ACC112 (cell line): ENCODE measurements at regions not wholly inside any gene's neighbourhood (a gene's known extent, or its start where the extent isn't known, plus 50 kb on each side); places are given as distances from the start of the nearest gene placed in this dataset.

Source experiments
- H2AFZ ChIP-seq: fragments of 200-600 bp; sonication (generic); one replicate; pipeline ENCODE4 v1.6.0; 2017; ENCODE audit warnings: antibody characterized with exemption, low read length; ENCODE audit not compliant: unreplicated experiment
- H3K27ac ChIP-seq: fragments of 200-600 bp; sonication (generic); 2 replicates; pipeline ENCODE4 v1.5.1; 2014; ENCODE audit warnings: low read depth, mild to moderate bottlenecking, antibody characterized with exemption, low read length, moderate library complexity
- H3K27me3 ChIP-seq: fragments of 200-600 bp; sonication (generic); 2 replicates; pipeline ENCODE4 v1.6.1; 2014; ENCODE audit warnings: mild to moderate bottlenecking, antibody characterized with exemption, low read length, moderate library complexity, mixed read lengths; ENCODE audit not compliant: insufficient read depth
- H3K36me3 ChIP-seq: fragments of 200-600 bp; sonication (generic); 2 replicates; pipeline ENCODE4 v1.6.1; 2016; ENCODE audit warnings: mild to moderate bottlenecking, antibody characterized with exemption, low read length, moderate library complexity, mixed read lengths; ENCODE audit not compliant: insufficient read depth
- H3K4me1 ChIP-seq: fragments of 200-600 bp; sonication (generic); one replicate; pipeline ENCODE4 v1.6.1; 2016; ENCODE audit warnings: low read length, mixed read lengths; ENCODE audit not compliant: insufficient read depth, unreplicated experiment, control insufficient read depth
- H3K4me3 ChIP-seq: fragments of 200-600 bp; sonication (generic); 2 replicates; pipeline ENCODE4 v1.5.1; 2014; ENCODE audit warnings: mild to moderate bottlenecking, low read depth, low read length
- H3K79me2 ChIP-seq: fragments of 200-600 bp; sonication (generic); one replicate; pipeline ENCODE4 v1.6.0; 2016; ENCODE audit warnings: low read length; ENCODE audit not compliant: control insufficient read depth, unreplicated experiment, insufficient read depth

DNA sequence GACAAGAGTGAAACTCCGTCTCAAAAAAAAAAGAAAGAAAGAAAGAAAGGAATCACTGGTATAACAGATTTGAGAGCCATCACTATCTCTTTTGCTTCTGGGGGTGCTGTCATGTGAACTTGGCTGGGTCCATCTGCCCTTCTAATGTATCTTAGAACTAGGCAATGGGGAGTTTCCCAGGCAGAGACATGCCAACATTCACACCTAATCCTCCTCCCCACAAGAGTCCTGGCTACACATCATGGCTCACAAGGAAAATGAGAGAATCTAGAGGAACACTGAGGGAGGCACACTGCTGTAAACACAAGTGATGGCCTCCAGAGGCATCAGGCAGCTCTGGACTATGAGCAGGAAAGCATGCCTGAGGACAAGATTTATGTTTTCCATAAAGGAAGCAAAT is 67.8 kb upstream of the PPP2R3A start:
- H3K27ac ChIP-seq, result no peak overlapping the region
- peaks cover 20% of the 10 kb centered on the region for H3K4me1 ChIP-seq
- no peaks in the 10 kb centered on the region for H3K27me3 ChIP-seq
- H3K79me2 ChIP-seq, result no peaks in the 10 kb centered on the region
- H2AFZ ChIP-seq, result no peak overlapping the region
- no peak overlapping the region for H3K4me3 ChIP-seq
- H3K36me3 ChIP-seq, result no peaks in the 10 kb centered on the region

- Histone ChIP-seq H3K4me3 (no peak overlapping the region), H3K27me3 (no peaks in the 10 kb centered on the region), H3K79me2 (no peaks in the 10 kb centered on the region), H3K27ac (no peak overlapping the region), H3K36me3 (no peaks in the 10 kb centered on the region), H2AFZ (no peak overlapping the region), H3K4me1 (peaks cover 20% of the 10 kb centered on the region)
These were observed 66.8 kb upstream of the PPP2R3A start for GRCh38 chr3:135898774-135899173.

DNA sequence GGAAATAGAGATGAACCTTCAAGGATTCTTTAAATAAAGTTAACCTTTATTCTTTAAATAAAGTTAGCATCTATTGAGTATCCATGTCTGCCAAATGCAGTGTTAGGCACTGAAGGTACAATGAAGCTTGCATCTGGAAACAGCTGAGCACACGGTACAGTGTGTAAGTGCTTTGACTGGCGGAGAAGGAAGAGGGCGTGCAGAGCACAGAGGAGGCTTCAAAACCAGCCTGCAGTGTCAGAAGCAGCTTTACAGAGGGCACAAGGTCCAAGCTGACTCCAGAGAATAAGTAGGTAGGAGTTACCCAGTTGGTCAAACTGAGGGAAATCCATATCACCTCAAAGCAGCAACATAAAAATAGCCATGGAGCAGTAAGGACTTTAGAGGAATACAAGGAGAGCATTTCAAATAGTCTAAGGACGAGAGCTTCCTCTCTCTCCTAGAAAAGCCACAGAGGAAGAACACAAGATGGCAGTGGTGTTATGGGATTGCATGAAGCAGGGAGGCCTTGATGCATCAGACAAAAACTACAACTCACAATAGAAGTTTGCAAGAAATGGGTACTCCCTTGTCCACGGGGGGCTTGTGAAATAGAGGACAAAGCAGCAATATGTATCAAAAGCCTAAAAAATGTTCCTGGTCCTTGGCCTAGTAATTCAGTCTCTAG is 60.3 kb upstream of the PPP2R3A start:
- no peaks in the 10 kb centered on the region for H3K36me3 ChIP-seq
- H3K27me3 ChIP-seq, result no peaks in the 10 kb centered on the region
- H2AFZ ChIP-seq, result no peak overlapping the region
- H3K27ac ChIP-seq, result no peak overlapping the region
- H3K4me3 ChIP-seq, result no peak overlapping the region
- no peaks in the 10 kb centered on the region for H3K79me2 ChIP-seq
- H3K4me1 ChIP-seq, result no peaks in the 10 kb centered on the region

DNA sequence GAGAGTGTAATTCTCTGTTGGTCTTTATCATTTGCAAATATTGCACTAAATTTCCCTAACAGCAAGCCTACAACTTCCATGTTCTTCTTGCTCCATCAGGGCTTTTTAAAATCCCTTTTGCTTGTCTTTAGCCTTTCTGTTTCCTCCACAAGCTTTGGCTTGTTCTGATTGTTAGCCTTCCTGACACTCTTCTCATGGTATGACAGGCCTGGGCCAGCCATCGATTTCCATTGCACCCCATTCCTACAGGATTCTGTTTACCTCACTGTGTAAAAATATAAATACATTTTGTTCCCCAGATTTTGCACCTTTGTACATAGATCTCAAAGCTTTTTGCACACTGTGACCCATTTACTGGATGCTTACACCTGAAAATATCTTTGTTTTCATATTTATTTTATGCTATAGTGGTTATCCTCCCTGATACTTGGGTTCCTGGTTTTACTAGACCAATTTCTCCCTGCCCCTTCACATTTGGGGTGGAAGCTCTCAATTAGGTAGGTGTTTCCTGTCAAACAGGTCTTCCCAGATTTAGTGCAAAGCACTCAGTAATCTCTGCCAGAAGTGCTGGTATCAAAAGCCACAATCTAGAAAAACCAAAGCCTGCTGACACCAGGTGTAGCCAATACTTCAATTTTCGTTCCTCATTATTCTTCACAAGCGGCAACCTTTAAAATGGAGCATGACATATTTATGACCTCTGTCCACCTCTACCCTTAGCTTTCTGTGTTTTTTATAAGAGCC is 57.9 kb upstream of the PPP2R3A start:
- Histone ChIP-seq H3K79me2 (no peaks in the 10 kb centered on the region), H3K27me3 (no peaks in the 10 kb centered on the region), H2AFZ (no peak overlapping the region), H3K27ac (no peak overlapping the region), H3K36me3 (no peaks in the 10 kb centered on the region), H3K4me1 (no peaks in the 10 kb centered on the region), H3K4me3 (no peak overlapping the region)

DNA sequence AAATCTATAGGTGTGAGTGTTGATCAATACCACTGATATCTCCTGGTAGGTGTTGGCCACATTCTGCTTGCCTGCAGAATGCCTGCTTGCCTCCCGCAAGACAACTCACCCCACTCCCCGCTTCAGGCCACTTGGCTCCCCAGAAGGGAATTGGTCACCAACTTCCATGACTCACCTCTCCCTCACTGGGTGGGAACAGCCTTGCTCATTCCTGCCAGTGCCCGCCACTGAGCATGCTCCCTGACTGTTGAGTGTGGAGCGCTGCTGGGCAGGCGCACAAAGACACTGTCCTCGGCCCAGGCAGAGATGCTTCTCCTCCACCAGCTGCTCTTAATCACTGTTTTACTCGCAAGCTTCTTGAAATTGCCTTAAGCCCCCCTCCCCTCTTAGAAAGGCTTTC is 57.3 kb upstream of the PPP2R3A start:
- Histone ChIP-seq H3K4me1 (no peaks in the 10 kb centered on the region), H3K27ac (no peak overlapping the region), H3K36me3 (no peaks in the 10 kb centered on the region), H3K79me2 (no peaks in the 10 kb centered on the region), H3K27me3 (no peaks in the 10 kb centered on the region), H3K4me3 (no peak overlapping the region), H2AFZ (no peak overlapping the region)

DNA sequence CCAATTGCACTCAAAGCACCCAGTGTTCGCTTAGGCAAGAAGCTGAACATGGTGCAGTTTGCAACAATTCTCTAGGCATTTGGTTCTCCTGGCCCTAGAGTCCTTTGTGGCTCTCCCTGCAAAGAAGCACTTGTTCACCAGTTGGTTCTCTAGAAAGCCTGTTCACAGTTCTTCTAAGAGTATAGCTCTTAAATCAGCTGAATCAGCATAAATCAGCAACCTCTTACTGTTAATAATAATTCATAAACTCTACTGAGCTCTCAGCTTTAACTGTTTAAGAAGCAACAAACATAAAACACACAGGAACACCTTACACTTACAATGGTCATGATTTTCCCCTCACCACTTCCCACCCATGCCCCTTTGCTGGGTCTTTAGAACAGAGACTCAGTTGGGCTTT is 56.8 kb upstream of the PPP2R3A start:
- Histone ChIP-seq H3K4me1 (no peaks in the 10 kb centered on the region), H3K27ac (no peak overlapping the region), H3K4me3 (no peak overlapping the region), H3K27me3 (no peaks in the 10 kb centered on the region), H2AFZ (no peak overlapping the region), H3K79me2 (no peaks in the 10 kb centered on the region), H3K36me3 (no peaks in the 10 kb centered on the region)

- no peaks in the 10 kb centered on the region for H3K27me3 ChIP-seq
- H3K4me1 ChIP-seq, result no peaks in the 10 kb centered on the region
- no peak overlapping the region for H3K4me3 ChIP-seq
- H2AFZ ChIP-seq, result no peak overlapping the region
- no peaks in the 10 kb centered on the region for H3K79me2 ChIP-seq
- H3K27ac ChIP-seq, result no peak overlapping the region
- no peaks in the 10 kb centered on the region for H3K36me3 ChIP-seq
These were observed 54.4 kb upstream of the PPP2R3A start for GRCh38 chr3:135911110-135911509.

- no peaks in the 10 kb centered on the region for H3K27me3 ChIP-seq
- no peak overlapping the region for H3K27ac ChIP-seq
- H3K36me3 ChIP-seq, result no peaks in the 10 kb centered on the region
- no peak overlapping the region for H3K4me3 ChIP-seq
- no peaks in the 10 kb centered on the region for H3K79me2 ChIP-seq
- H2AFZ ChIP-seq, result no peak overlapping the region
- no peaks in the 10 kb centered on the region for H3K4me1 ChIP-seq
These were observed 50.3 kb upstream of the PPP2R3A start for GRCh38 chr3:135915206-135915605.
